ENCODE measurements at regions not wholly inside any gene's neighbourhood (a gene's known extent, or its start where the extent isn't known, plus 50 kb on each side); places are given as distances from the start of the nearest gene placed in this dataset.

GRCh38 chr5:159775890-159776289 is 140.4 kb upstream of the ADRA1B start:
- in situ Hi-C loops (cut with MboI) (no loop called here), intact Hi-C loops (cut with micrococcal nuclease; ENCODE audit: unreplicated experiment) (loop anchor here (10.0 kb wide), 1 partner anchor 231 kb away; no protein-coding TSS in a partner anchor)
- Histone ChIP-seq H3K36me3 (ENCODE audit: control insufficient read depth in 2 of 2, insufficient read depth in 2 of 2, low read length in 1 of 2) (no peaks in the 10 kb centered on the region), H3K79me2 (ENCODE audit: control insufficient read depth, insufficient read depth, low read length) (no peaks in the 10 kb centered on the region), H3K4me2 (ENCODE audit: control insufficient read depth, insufficient read depth) (no peak overlapping the region), H3K27me3 (replicated peaks in 1 of 2; ENCODE audit: control insufficient read depth in 2 of 2, insufficient read depth in 2 of 2, low read length in 1 of 2) (no peaks in the 10 kb centered on the region; a peak in 1 of 4 replicates), H4K20me1 (ENCODE audit: control insufficient read depth, insufficient read depth) (no peaks in the 10 kb centered on the region), H3K4me1 (ENCODE audit: control insufficient read depth, insufficient read depth, low read length) (peaks cover 4% of the 10 kb centered on the region), H2AFZ (ENCODE audit: control insufficient read depth, low read depth, low read length) (no peak overlapping the region), H3K4me3 (no peak overlapping the region), H3K27ac (ENCODE audit: control insufficient read depth, insufficient read depth) (no peak overlapping the region), H3K9ac (ENCODE audit: control insufficient read depth, insufficient read depth, low read length) (no peak overlapping the region), H3K9me3 (replicated peaks; ENCODE audit: control insufficient read depth, insufficient read depth, low read length) (no peaks in the 10 kb centered on the region)
- ChIA-PET CTCF (interaction anchor here (1.0 kb wide), 1 partner anchor 80 kb away, joined by 3 read pairs; no protein-coding TSS in a partner anchor), SMC1A (ENCODE audit: uncharacterized antibody, unreplicated experiment) (interaction anchor here (0.6 to 1.1 kb wide), 3 partner anchors 191 to 363 kb away, joined by 3 read pairs; no protein-coding TSS in a partner anchor), RAD21 (ENCODE audit: unreplicated experiment) (no interaction called here), POLR2A (interaction anchor here (0.7 kb wide), 1 partner anchor 323 kb away, joined by 3 read pairs; no protein-coding TSS in a partner anchor)
- ATAC-seq (no peak), FAIRE-seq (no peak), DNase-seq (ENCODE audit: low read depth, low spot score) (no peak)
- BruUV-seq (replicated peaks) = no TSS peak
- WGBS (ENCODE audit: insufficient coverage, insufficient replicate concordance, low lambda C conversion rate, missing lambda C conversion rate) = 78% methylated on average over 3 of the region's 3 CpGs
- TF ChIP-seq IRF3 (IDR thresholded peaks at IDR 0.05) = no peak
- no peak for TF ChIP-seq SIX5 (IDR thresholded peaks at IDR 0.05; ENCODE audit: low read depth, low read length, severe bottlenecking)
- TF ChIP-seq NFXL1 (IDR thresholded peaks at IDR 0.05; ENCODE audit: borderline replicate concordance) = no peak
- no peak for TF ChIP-seq BACH1 (IDR thresholded peaks at IDR 0.05; ENCODE audit: borderline replicate concordance)
- TF ChIP-seq, protein P1, sequence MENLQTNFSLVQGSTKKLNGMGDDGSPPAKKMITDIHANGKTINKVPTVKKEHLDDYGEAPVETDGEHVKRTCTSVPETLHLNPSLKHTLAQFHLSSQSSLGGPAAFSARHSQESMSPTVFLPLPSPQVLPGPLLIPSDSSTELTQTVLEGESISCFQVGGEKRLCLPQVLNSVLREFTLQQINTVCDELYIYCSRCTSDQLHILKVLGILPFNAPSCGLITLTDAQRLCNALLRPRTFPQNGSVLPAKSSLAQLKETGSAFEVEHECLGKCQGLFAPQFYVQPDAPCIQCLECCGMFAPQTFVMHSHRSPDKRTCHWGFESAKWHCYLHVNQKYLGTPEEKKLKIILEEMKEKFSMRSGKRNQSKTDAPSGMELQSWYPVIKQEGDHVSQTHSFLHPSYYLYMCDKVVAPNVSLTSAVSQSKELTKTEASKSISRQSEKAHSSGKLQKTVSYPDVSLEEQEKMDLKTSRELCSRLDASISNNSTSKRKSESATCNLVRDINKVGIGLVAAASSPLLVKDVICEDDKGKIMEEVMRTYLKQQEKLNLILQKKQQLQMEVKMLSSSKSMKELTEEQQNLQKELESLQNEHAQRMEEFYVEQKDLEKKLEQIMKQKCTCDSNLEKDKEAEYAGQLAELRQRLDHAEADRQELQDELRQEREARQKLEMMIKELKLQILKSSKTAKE (IDR thresholded peaks at IDR 0.05; ENCODE audit: low read depth, poor library complexity, severe bottlenecking) = no peak
- TF ChIP-seq TARDBP (IDR thresholded peaks at IDR 0.05; ENCODE audit: borderline replicate concordance) = no peak
- TF ChIP-seq TCF3 (IDR thresholded peaks at IDR 0.05; ENCODE audit: borderline replicate concordance, insufficient read depth, low read depth, low read length) = no peak
- TF ChIP-seq PBX3 (IDR thresholded peaks at IDR 0.05; ENCODE audit: insufficient replicate concordance, low read depth, low read length) = no peak
- no peak for TF ChIP-seq CEBPB (IDR thresholded peaks at IDR 0.05; ENCODE audit: borderline replicate concordance in 1 of 2, low read depth in 2 of 2, low read length in 2 of 2)
- no peak for TF ChIP-seq E4F1 (IDR thresholded peaks at IDR 0.05; ENCODE audit: borderline replicate concordance, partially characterized antibody)
- TF ChIP-seq ZBTB4 (CRISPR knock-in tag; IDR thresholded peaks at IDR 0.05) = no peak

Data from GM12878 (cell line).